ENCODE measurements at regions not wholly inside any gene's neighbourhood (a gene's known extent, or its start where the extent isn't known, plus 50 kb on each side); places are given as distances from the start of the nearest gene placed in this dataset.

DNA sequence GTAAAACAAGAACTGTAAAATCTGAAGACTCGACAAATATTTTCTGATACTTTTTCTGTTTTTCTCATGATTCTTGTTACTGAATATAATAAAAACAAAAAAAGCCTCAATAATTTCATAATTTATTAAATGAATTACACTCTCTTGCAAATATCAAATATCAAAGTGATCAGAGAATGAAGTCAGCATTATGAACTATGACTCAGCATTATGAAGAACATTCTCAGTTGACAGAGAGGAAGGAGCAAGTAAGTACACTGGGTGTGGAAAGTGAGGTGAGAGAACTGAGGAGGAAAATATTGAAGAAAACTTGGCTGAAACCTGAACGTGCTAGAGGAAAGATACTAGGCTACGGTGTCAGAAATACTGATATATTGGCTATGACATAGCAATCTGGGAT lies 529.5 kb downstream of the KCNT2 start:
- TF ChIP-seq, protein P1, sequence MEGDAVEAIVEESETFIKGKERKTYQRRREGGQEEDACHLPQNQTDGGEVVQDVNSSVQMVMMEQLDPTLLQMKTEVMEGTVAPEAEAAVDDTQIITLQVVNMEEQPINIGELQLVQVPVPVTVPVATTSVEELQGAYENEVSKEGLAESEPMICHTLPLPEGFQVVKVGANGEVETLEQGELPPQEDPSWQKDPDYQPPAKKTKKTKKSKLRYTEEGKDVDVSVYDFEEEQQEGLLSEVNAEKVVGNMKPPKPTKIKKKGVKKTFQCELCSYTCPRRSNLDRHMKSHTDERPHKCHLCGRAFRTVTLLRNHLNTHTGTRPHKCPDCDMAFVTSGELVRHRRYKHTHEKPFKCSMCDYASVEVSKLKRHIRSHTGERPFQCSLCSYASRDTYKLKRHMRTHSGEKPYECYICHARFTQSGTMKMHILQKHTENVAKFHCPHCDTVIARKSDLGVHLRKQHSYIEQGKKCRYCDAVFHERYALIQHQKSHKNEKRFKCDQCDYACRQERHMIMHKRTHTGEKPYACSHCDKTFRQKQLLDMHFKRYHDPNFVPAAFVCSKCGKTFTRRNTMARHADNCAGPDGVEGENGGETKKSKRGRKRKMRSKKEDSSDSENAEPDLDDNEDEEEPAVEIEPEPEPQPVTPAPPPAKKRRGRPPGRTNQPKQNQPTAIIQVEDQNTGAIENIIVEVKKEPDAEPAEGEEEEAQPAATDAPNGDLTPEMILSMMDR (conservative IDR thresholded peaks at IDR 0.05; ENCODE audit: low read length): no peak
- no peak for TF ChIP-seq EZH2phosphoT487 (IDR thresholded peaks at IDR 0.05; ENCODE audit: borderline replicate concordance, low read depth, low read length)
